Pulmonary artery endothelial cell (primary cell): ENCODE measurements at regions not wholly inside any gene's neighbourhood (a gene's known extent, or its start where the extent isn't known, plus 50 kb on each side); places are given as distances from the start of the nearest gene placed in this dataset.
A peak's percentile ranks its signal among the peaks of the same experiment; 100 is the strongest.

Experiments used
- DNase-seq: peaks from one replicate; pipeline ENCODE4 v3.0.0-alpha.2; 2011; ENCODE audit warnings: low read depth, low spot score

GRCh38 chrX:39899856-39900776 lies 197.6 kb downstream of the BCOR start:
- DNase-seq = no peak

- no peak for DNase-seq
These were observed 197.0 kb downstream of the BCOR start for GRCh38 chrX:39900777-39901170.

GRCh38 chrX:39903343-39903742 lies 194.4 kb downstream of the BCOR start:
- DNase-seq = no peak

GRCh38 chrX:39903937-39904336 lies 193.8 kb downstream of the BCOR start:
- DNase-seq = no peak

- no peak for DNase-seq
These were observed 192.8 kb downstream of the BCOR start for GRCh38 chrX:39904816-39905537.

- DNase-seq = no peak
These were observed 192.2 kb downstream of the BCOR start for GRCh38 chrX:39905538-39905891.

GRCh38 chrX:39905946-39906345 lies 191.8 kb downstream of the BCOR start:
- DNase-seq = no peak

GRCh38 chrX:39907964-39908661 lies 189.6 kb downstream of the BCOR start:
- DNase-seq = peak; percentile 17

GRCh38 chrX:39909996-39910395 lies 187.8 kb downstream of the BCOR start:
- DNase-seq = no peak

- no peak for DNase-seq
These were observed 187.1 kb downstream of the BCOR start for GRCh38 chrX:39910651-39911050.

GRCh38 chrX:39911278-39911897 lies 186.4 kb downstream of the BCOR start:
- DNase-seq = no peak

- DNase-seq = no peak
These were observed 185.6 kb downstream of the BCOR start for GRCh38 chrX:39912126-39912525.

GRCh38 chrX:39915081-39915480 lies 182.7 kb downstream of the BCOR start:
- no peak for DNase-seq

GRCh38 chrX:39915596-39915995 lies 182.2 kb downstream of the BCOR start:
- no peak for DNase-seq

- DNase-seq = no peak
These were observed 175.9 kb downstream of the BCOR start for GRCh38 chrX:39921838-39922237.

- DNase-seq = no peak
These were observed 175.3 kb downstream of the BCOR start for GRCh38 chrX:39922488-39922887.

GRCh38 chrX:39922926-39923325 lies 174.8 kb downstream of the BCOR start:
- DNase-seq = no peak

GRCh38 chrX:39927380-39927779 lies 170.4 kb downstream of the BCOR start:
- DNase-seq = no peak

GRCh38 chrX:39928704-39929378 lies 168.9 kb downstream of the BCOR start:
- no peak for DNase-seq

GRCh38 chrX:39929379-39930025 lies 168.3 kb downstream of the BCOR start:
- no peak for DNase-seq
